ENCODE measurements at regions not wholly inside any gene's neighbourhood (a gene's known extent, or its start where the extent isn't known, plus 50 kb on each side); places are given as distances from the start of the nearest gene placed in this dataset.

DNA sequence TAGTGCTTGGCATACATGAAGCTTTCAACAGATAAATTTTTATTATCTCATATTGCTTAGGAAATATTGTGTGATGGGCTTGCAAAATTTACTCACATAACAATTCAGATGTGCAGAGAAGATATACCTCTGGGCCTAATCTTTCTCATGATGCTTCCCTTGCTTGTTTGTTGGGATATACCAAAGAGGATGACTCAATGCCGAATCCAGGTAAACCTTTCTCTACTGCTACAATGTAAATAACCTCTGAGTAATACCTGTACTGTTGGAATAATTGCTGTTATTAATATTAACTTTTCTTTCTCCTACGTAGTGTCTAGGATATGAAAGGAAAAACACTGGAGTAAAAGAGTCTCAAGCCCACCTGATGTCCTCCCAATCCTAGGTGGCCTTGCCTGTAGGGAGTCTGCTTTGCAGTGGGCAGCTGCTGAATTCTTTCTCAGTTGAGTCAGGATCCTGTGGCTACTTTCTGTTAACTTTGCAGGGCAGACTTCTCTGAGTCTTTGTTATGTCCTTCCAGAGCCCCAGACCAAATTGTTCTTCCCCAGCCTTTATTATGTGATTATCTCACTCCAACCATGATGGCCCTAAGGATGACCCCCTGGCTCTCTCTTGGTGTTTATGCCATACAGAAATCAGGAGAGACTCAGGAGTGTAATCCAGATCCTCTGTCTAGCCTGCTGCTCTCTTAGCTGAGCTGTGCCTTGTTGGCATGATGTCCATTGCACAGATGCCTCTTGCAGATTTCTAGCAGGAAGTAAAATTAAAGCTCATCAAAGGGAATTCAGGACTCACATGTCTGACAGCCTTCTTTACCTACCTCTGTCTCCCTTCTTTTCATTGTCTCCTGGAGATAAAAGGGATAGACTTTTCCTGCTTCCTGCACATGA is 208.1 kb downstream of the SNX18 start:
- no peak for DNase-seq (ENCODE audit: low spot score in 2 of 2)
- TF ChIP-seq, protein P1, sequence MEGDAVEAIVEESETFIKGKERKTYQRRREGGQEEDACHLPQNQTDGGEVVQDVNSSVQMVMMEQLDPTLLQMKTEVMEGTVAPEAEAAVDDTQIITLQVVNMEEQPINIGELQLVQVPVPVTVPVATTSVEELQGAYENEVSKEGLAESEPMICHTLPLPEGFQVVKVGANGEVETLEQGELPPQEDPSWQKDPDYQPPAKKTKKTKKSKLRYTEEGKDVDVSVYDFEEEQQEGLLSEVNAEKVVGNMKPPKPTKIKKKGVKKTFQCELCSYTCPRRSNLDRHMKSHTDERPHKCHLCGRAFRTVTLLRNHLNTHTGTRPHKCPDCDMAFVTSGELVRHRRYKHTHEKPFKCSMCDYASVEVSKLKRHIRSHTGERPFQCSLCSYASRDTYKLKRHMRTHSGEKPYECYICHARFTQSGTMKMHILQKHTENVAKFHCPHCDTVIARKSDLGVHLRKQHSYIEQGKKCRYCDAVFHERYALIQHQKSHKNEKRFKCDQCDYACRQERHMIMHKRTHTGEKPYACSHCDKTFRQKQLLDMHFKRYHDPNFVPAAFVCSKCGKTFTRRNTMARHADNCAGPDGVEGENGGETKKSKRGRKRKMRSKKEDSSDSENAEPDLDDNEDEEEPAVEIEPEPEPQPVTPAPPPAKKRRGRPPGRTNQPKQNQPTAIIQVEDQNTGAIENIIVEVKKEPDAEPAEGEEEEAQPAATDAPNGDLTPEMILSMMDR (IDR thresholded peaks at IDR 0.05) = no peak
- Histone ChIP-seq H3K27me3 (no peaks in the 10 kb centered on the region), H3K36me3 (no peaks in the 10 kb centered on the region), H3K9me3 (no peaks in the 10 kb centered on the region), H3K27ac (no peak overlapping the region), H3K4me1 (peaks cover 0 to 16% of the 10 kb centered on the region in 2 donors), H3K4me3 (no peak overlapping the region)
- intact Hi-C loops (cut with DNase I) = no loop called here

DNA sequence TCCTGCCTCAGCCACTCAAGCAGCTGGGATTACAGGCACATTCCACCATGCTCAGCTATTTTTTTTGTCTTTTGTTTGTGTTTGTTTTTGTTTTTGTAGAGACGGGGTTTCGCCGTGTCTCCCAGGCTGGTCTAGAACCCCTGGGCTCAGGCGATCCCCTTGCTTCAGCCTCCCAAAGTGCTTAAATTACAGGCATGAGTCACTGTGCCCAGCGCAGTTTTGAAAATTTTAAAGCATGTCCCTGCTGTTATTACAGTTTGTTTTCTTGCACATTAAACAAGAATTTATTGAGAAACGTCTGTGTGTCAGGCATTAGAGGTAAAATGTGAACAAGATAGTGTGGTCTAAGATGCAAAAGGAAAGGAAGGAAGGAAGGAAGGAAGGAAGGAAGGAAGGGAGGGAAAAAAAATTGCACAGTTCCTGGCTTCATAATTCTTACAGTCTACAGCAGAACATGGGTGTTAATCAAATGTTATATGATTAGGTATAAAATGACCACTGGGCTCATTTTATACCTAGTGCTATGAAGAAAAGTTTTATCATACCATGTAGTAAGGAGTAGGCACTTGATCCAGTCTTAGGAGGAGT is 205.4 kb downstream of the SNX18 start:
- Histone ChIP-seq H3K4me1 (peaks cover 13 to 32% of the 10 kb centered on the region in 2 donors), H3K27ac (no peak overlapping the region), H3K9me3 (no peaks in the 10 kb centered on the region), H3K27me3 (no peaks in the 10 kb centered on the region), H3K36me3 (no peaks in the 10 kb centered on the region), H3K4me3 (no peak overlapping the region)
- intact Hi-C loops (cut with DNase I) = no loop called here
- DNase-seq (ENCODE audit: low spot score in 2 of 2) = no peak
- TF ChIP-seq, protein P1 (IDR thresholded peaks at IDR 0.05) = no peak

DNA sequence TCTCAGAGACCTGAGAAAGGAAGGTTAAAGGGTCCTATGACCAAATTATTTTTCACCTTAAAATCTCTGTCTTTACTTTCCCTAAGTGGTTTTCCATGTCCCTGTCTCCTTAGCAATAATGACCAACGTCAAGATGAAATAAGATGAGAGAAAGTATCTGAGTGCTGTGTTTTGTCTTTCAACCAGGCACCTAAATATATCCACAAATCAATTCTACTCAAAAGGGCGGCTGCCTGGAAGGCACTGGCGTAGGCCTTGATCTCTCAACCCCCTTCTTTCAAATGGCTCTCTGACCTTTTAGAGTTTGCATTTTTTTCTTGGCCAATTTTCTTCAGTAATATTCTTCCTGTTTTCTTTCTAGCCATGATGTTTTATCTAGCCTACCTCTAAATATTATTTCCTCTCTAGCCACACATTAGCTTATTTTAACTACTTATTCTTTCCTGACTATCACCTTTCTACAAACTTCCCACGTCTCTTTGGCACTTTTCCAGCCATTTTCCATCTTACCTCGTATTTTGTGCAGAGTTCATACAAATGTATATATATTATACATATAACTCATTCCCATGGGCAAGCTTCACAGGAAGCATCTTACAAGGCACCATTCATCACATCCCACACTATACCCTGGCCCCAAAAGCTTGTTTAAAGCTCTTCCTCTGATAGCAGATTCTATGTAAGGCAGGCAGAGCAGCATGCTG is 204.5 kb downstream of the SNX18 start:
- intact Hi-C loops (cut with DNase I) = no loop called here

DNA sequence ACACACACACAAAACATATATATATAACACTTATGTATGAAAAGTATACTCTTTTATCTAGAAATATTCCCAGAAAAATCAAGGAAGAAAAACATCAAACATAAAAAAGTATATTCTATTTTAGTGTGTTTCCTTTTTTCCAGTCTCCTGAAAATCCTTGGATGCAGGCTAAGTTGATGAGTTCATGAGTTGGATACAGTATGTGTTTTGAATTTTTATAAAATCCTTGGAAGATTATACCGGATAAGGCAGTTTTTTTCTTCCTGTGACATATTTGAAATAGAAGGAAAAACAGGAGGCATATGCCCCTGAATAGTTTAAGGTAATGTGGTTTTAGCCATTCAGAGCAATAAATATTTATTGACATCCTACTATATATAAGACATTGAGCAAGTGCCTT is 203.6 kb downstream of the SNX18 start:
- intact Hi-C loops (cut with DNase I) = no loop called here
- H3K4me1 ChIP-seq = peaks cover 13 to 33% of the 10 kb centered on the region in 2 donors
- TF ChIP-seq, protein P1 (IDR thresholded peaks at IDR 0.05) = no peak
- no peak for DNase-seq (ENCODE audit: low spot score in 2 of 2)
- H3K27ac ChIP-seq = peak overlapping the region; percentile 84 to 86
- H3K27me3 ChIP-seq = no peaks in the 10 kb centered on the region
- H3K36me3 ChIP-seq = no peaks in the 10 kb centered on the region
- no peaks in the 10 kb centered on the region for H3K9me3 ChIP-seq
- H3K4me3 ChIP-seq = no peak overlapping the region

More for the DNA sequence above, 204.5 kb downstream of the SNX18 start:
- H3K4me1 ChIP-seq = peaks cover 13 to 33% of the 10 kb centered on the region in 2 donors
- H3K9me3 ChIP-seq = no peaks in the 10 kb centered on the region
- no peaks in the 10 kb centered on the region for H3K36me3 ChIP-seq
- no peak overlapping the region for H3K4me3 ChIP-seq
- DNase-seq (ENCODE audit: low spot score in 2 of 2) = no peak
- TF ChIP-seq, protein P1 (IDR thresholded peaks at IDR 0.05) = no peak
- no peak overlapping the region for H3K27ac ChIP-seq
- H3K27me3 ChIP-seq = no peaks in the 10 kb centered on the region

DNA sequence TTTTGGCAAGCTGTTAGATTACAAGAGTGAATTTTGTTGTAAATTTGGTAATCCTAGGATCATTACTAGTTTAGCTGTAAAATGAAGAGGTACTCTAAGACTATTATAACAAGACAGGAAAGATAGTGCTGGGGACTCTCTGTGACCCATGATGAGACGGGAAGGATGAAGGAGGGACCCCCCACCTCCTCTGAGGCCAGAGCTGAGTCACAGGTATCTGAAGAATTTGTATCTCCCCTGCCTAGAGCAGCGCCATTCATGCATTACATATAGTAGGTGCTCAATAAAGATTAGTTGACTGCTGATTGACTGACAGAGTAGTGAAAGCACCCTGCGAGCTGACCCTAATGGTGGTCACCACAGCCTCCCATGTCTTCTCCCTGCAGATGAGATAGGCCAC is 202.8 kb downstream of the SNX18 start:
- DNase-seq (ENCODE audit: low spot score in 2 of 2) = no peak
- Histone ChIP-seq H3K4me3 (no peak overlapping the region), H3K4me1 (peaks cover 13 to 40% of the 10 kb centered on the region in 2 donors), H3K27me3 (no peaks in the 10 kb centered on the region), H3K36me3 (no peaks in the 10 kb centered on the region), H3K9me3 (no peaks in the 10 kb centered on the region), H3K27ac (peak overlapping the region; percentile 84 to 86)
- TF ChIP-seq, protein P1 (IDR thresholded peaks at IDR 0.05) = no peak
- intact Hi-C loops (cut with DNase I) = no loop called here
